Suprapubic skin (tissue), 4 donors: ENCODE measurements at regions not wholly inside any gene's neighbourhood (a gene's known extent, or its start where the extent isn't known, plus 50 kb on each side); places are given as distances from the start of the nearest gene placed in this dataset.

Experiments
- EP300 ChIP-seq: sonication (generic); formaldehyde crosslinking; IDR thresholded peaks from one replicate; pipeline ENCODE4 v1.6.1; 2017; ENCODE audit warnings: antibody characterized with exemption
- POLR2A ChIP-seq, 2 donors: fragments of 450-650 bp; IDR thresholded peaks; one replicate each; pipeline ENCODE4 v1.6.1; 2017; ENCODE audit warnings: antibody characterized with exemption in 2 of 2, mild to moderate bottlenecking in 2 of 2, moderate library complexity in 2 of 2
- POLR2AphosphoS5 ChIP-seq, 3 donors: sonication (generic); formaldehyde crosslinking; IDR thresholded peaks; one replicate each; pipeline ENCODE4 v1.6.1; 2017; ENCODE audit warnings: antibody characterized with exemption in 3 of 3
- TF ChIP-seq, protein P1 (sequence below), 2 donors: fragments of 200-600 bp in 1 of 2; fragments of 450-650 bp in 1 of 2; sonication (generic) in 1 of 2; IDR thresholded peaks; one replicate each; pipeline ENCODE4 v1.5.1; 2016 to 2019; ENCODE audit warnings: antibody characterized with exemption in 2 of 2, mild to moderate bottlenecking in 1 of 2, moderate library complexity in 1 of 2

DNA sequence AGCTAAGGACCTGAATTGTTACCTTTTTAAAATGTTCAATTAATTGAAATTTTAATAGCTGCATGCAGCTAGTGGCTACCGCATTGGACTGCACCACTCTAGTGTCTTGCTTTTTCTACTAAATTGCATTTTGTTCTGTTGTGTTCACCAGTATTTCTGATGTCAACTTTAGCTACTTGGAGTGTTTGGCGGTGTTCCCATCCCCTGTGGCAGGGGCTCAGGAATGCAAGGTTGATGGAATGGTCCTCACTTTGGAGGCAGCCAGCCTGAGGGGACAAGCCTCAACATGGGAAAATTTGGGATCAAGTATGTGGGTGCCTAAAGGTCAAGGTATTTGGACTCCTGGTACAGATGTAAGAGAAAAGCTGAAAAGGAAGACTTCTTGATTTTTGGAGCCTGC is 194.6 kb upstream of the PRNP start:
- TF ChIP-seq POLR2A (IDR thresholded peaks at IDR 0.05): no peak
- no peak for TF ChIP-seq EP300
- TF ChIP-seq, protein P1, sequence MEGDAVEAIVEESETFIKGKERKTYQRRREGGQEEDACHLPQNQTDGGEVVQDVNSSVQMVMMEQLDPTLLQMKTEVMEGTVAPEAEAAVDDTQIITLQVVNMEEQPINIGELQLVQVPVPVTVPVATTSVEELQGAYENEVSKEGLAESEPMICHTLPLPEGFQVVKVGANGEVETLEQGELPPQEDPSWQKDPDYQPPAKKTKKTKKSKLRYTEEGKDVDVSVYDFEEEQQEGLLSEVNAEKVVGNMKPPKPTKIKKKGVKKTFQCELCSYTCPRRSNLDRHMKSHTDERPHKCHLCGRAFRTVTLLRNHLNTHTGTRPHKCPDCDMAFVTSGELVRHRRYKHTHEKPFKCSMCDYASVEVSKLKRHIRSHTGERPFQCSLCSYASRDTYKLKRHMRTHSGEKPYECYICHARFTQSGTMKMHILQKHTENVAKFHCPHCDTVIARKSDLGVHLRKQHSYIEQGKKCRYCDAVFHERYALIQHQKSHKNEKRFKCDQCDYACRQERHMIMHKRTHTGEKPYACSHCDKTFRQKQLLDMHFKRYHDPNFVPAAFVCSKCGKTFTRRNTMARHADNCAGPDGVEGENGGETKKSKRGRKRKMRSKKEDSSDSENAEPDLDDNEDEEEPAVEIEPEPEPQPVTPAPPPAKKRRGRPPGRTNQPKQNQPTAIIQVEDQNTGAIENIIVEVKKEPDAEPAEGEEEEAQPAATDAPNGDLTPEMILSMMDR (IDR thresholded peaks at IDR 0.05): no peak
- no peak for TF ChIP-seq POLR2AphosphoS5 (IDR thresholded peaks at IDR 0.05)
